ENCODE measurements at regions not wholly inside any gene's neighbourhood (a gene's known extent, or its start where the extent isn't known, plus 50 kb on each side); places are given as distances from the start of the nearest gene placed in this dataset.
"Not testable (repeated sequence)": the region's sequence is repeated elsewhere in the genome, so short reads cannot be mapped to it uniquely, and the experiment has no call there.

DNA sequence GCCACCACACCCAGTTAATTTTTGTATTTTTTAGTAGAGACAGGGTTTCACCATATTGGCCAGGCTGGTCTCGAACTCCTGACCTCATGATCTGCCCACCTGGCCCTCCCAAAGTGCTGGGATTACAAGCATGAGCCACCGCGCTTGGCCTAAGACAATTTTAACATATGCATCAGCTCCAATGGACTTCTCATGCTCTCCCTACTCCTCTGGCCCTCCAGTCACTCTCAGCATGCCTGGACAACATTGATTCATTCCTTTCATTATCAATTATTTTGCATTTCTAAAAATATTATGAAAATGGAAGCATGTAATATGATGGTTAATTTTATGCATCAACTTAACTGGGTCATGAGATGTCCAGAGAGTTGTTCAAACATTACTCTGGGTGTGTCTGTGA, 469.1 kb upstream of the TMEM132C start:
- H3K4me1 Mint-ChIP-seq: no peaks in the 10 kb centered on the region
- ATAC-seq (replicated peaks; ENCODE audit: extremely low read depth, poor library complexity, severe bottlenecking) (no peak), DNase-seq (ENCODE audit: low spot score in 2 of 2) (no peak)
- H3K27me3 Mint-ChIP-seq: no peaks in the 10 kb centered on the region
- H3K9me3 Mint-ChIP-seq: no peaks in the 10 kb centered on the region
- H3K27ac Mint-ChIP-seq (ENCODE audit: low read depth): no peak overlapping the region
- no peaks in the 10 kb centered on the region for H3K36me3 Mint-ChIP-seq (ENCODE audit: insufficient read depth)
- H3K4me3 Mint-ChIP-seq: no peak overlapping the region

DNA sequence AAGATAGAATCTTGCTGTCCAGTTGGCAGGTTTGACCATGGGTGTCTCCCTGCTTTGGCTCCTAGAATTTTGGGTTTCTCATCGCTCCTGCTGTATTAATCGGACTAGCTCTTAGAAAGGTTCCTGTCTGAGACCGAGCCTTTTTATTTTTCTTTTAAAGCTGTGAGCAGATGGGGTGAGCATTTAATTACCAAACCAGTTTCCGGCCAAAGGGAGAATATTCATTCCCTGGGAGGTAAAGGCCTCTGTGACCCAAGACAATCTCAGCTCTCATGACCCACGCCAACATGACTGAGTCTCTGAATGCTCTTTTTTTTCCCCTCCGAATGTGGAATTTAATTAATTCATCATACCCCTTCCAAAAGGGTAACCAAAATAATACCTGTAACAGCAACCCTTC, 464.7 kb upstream of the TMEM132C start:
- H3K27me3 Mint-ChIP-seq: no peaks in the 10 kb centered on the region
- H3K9me3 Mint-ChIP-seq: no peaks in the 10 kb centered on the region
- H3K4me1 Mint-ChIP-seq: no peaks in the 10 kb centered on the region
- ATAC-seq (replicated peaks; ENCODE audit: extremely low read depth, poor library complexity, severe bottlenecking) (no peak), DNase-seq (ENCODE audit: low spot score in 2 of 2) (no peak)
- no peak overlapping the region for H3K4me3 Mint-ChIP-seq
- no peaks in the 10 kb centered on the region for H3K36me3 Mint-ChIP-seq (ENCODE audit: insufficient read depth)
- no peak overlapping the region for H3K27ac Mint-ChIP-seq (ENCODE audit: low read depth)

- DNase-seq (ENCODE audit: low spot score in 2 of 2) (no peak), ATAC-seq (replicated peaks; ENCODE audit: extremely low read depth, poor library complexity, severe bottlenecking) (no peak)
- Mint-ChIP-seq H3K27me3 (no peaks in the 10 kb centered on the region), H3K4me3 (no peak overlapping the region), H3K27ac (ENCODE audit: low read depth) (no peak overlapping the region), H3K4me1 (no peaks in the 10 kb centered on the region), H3K9me3 (no peaks in the 10 kb centered on the region), H3K36me3 (ENCODE audit: insufficient read depth) (no peaks in the 10 kb centered on the region)
Measured at GRCh38 chr12:127803545-127803944, 463.4 kb upstream of the TMEM132C start.

GRCh38 chr12:127809275-127809674, 457.7 kb upstream of the TMEM132C start:
- Mint-ChIP-seq H3K4me1 (no peaks in the 10 kb centered on the region), H3K36me3 (ENCODE audit: insufficient read depth) (peaks cover 2% of the 10 kb centered on the region), H3K4me3 (no peak overlapping the region), H3K27ac (ENCODE audit: low read depth) (no peak overlapping the region), H3K9me3 (peaks cover 14% of the 10 kb centered on the region), H3K27me3 (no peaks in the 10 kb centered on the region)
- ATAC-seq (replicated peaks; ENCODE audit: extremely low read depth, poor library complexity, severe bottlenecking) (no peak), DNase-seq (ENCODE audit: low spot score in 2 of 2) (no peak)

DNA sequence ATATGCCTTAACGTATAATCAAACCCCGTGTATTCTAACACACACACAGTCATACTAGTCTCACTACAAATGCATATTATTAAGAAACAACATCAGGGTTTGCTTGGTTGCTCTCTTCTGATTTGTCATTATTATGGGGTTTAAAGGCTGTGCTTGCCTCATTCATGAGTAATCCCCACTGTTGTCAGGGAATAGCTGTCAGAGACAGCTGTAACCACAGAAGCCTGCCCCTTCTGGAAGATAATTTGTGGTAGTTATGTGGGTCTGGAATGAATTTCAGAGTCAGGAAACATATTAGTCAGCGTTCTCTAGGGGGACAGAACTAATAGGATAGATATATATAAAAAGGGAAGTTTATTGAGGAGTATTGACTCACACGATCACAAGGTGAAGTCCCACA, 456.9 kb upstream of the TMEM132C start:
- Mint-ChIP-seq H3K27ac (ENCODE audit: low read depth) (no peak overlapping the region), H3K36me3 (ENCODE audit: insufficient read depth) (peaks cover 2% of the 10 kb centered on the region), H3K4me3 (no peak overlapping the region), H3K4me1 (no peaks in the 10 kb centered on the region), H3K9me3 (peaks cover 14% of the 10 kb centered on the region), H3K27me3 (no peaks in the 10 kb centered on the region)
- ATAC-seq (replicated peaks; ENCODE audit: extremely low read depth, poor library complexity, severe bottlenecking): no peak
- DNase-seq (ENCODE audit: low spot score in 2 of 2): no peak

- not testable (repeated sequence) for H3K27me3 Mint-ChIP-seq; H3K36me3 Mint-ChIP-seq (ENCODE audit: insufficient read depth)
Measured at GRCh38 chr12:127810459-127810858, 456.5 kb upstream of the TMEM132C start.

GRCh38 chr12:127811988-127812387, 455.0 kb upstream of the TMEM132C start:
- Mint-ChIP-seq H3K27ac (ENCODE audit: low read depth) (no peak overlapping the region), H3K27me3 (no peaks in the 10 kb centered on the region), H3K36me3 (ENCODE audit: insufficient read depth) (peaks cover 2% of the 10 kb centered on the region), H3K9me3 (peaks cover 14% of the 10 kb centered on the region), H3K4me3 (no peak overlapping the region), H3K4me1 (no peaks in the 10 kb centered on the region)
- ATAC-seq (replicated peaks; ENCODE audit: extremely low read depth, poor library complexity, severe bottlenecking) (no peak), DNase-seq (ENCODE audit: low spot score in 2 of 2) (no peak)

More at GRCh38 chr12:127810459-127810858, 456.5 kb upstream of the TMEM132C start:
- not testable (repeated sequence) for H3K27ac Mint-ChIP-seq (ENCODE audit: low read depth); H3K4me1 Mint-ChIP-seq; H3K4me3 Mint-ChIP-seq; DNase-seq (ENCODE audit: low spot score in 2 of 2); ATAC-seq (replicated peaks; ENCODE audit: extremely low read depth, poor library complexity, severe bottlenecking)
- peaks cover 14% of the 10 kb centered on the region for H3K9me3 Mint-ChIP-seq

GRCh38 chr12:127813147-127813546, 453.8 kb upstream of the TMEM132C start:
- ATAC-seq (replicated peaks; ENCODE audit: extremely low read depth, poor library complexity, severe bottlenecking) (no peak), DNase-seq (ENCODE audit: low spot score in 2 of 2) (no peak)
- Mint-ChIP-seq H3K27me3 (no peaks in the 10 kb centered on the region), H3K4me3 (no peak overlapping the region), H3K36me3 (ENCODE audit: insufficient read depth) (peaks cover 2% of the 10 kb centered on the region), H3K9me3 (peaks cover 14% of the 10 kb centered on the region), H3K27ac (ENCODE audit: low read depth) (no peak overlapping the region), H3K4me1 (no peaks in the 10 kb centered on the region)

GRCh38 chr12:127819056-127819455, 447.9 kb upstream of the TMEM132C start:
- DNase-seq (ENCODE audit: low spot score in 2 of 2): no peak
- Mint-ChIP-seq H3K27me3 (no peaks in the 10 kb centered on the region), H3K4me1 (no peaks in the 10 kb centered on the region), H3K9me3 (peaks cover 3% of the 10 kb centered on the region), H3K27ac (ENCODE audit: low read depth) (no peak overlapping the region), H3K36me3 (ENCODE audit: insufficient read depth) (no peaks in the 10 kb centered on the region), H3K4me3 (no peak overlapping the region)
- ATAC-seq (replicated peaks; ENCODE audit: extremely low read depth, poor library complexity, severe bottlenecking): no peak

DNA sequence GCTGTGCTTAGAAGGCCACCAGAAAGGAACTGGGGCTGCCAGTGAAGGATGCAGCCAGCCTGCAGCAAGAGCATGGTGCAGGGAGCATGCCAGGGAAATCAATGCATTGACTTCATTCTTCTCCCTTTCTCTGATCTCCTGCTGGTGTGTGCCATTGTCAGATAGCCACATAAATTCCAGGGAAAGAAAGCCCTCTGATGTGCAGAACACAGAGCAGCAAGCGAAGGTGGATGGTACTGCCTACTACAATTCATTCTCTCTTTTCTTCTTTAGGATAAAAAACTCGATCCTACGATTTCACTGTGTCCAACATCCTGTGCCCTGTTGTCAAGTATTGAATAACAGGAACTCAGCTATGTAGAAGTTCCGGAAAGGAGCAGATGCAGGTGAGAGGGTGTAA, 446.7 kb upstream of the TMEM132C start:
- H3K27me3 Mint-ChIP-seq: no peaks in the 10 kb centered on the region
- peaks cover 15% of the 10 kb centered on the region for H3K9me3 Mint-ChIP-seq
- H3K4me3 Mint-ChIP-seq: no peak overlapping the region

DNA sequence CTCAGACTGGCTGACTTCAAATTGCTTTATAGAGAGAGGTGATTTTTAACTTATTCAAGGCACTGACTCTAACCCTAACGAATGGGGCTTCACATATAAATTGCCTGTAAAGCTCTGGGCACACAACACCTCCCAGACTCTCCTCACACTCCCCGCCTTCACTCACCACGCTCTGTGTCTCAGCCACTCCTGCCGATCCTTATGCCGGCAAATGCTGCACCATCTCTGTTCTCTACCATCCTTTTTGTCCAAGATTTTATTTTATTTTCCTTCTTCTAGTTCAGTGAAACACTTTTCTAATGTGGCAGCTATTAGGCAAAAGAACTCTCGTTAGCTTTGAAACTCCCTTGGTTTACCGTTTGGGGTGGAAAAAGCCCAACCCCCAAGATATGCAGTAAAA, 446.1 kb upstream of the TMEM132C start:
- H3K27ac Mint-ChIP-seq (ENCODE audit: low read depth): no peak overlapping the region
- H3K4me3 Mint-ChIP-seq: no peak overlapping the region
- no peaks in the 10 kb centered on the region for H3K36me3 Mint-ChIP-seq (ENCODE audit: insufficient read depth)
- ATAC-seq (replicated peaks; ENCODE audit: extremely low read depth, poor library complexity, severe bottlenecking) (no peak), DNase-seq (ENCODE audit: low spot score in 2 of 2) (no peak)
- H3K27me3 Mint-ChIP-seq: no peaks in the 10 kb centered on the region
- H3K9me3 Mint-ChIP-seq: peaks cover 19% of the 10 kb centered on the region
- no peaks in the 10 kb centered on the region for H3K4me1 Mint-ChIP-seq

More for the DNA sequence above, 446.7 kb upstream of the TMEM132C start:
- Mint-ChIP-seq H3K36me3 (ENCODE audit: insufficient read depth) (no peaks in the 10 kb centered on the region), H3K27ac (ENCODE audit: low read depth) (no peak overlapping the region), H3K4me1 (no peaks in the 10 kb centered on the region)
- DNase-seq (ENCODE audit: low spot score in 2 of 2): no peak
- no peak for ATAC-seq (replicated peaks; ENCODE audit: extremely low read depth, poor library complexity, severe bottlenecking)

DNA sequence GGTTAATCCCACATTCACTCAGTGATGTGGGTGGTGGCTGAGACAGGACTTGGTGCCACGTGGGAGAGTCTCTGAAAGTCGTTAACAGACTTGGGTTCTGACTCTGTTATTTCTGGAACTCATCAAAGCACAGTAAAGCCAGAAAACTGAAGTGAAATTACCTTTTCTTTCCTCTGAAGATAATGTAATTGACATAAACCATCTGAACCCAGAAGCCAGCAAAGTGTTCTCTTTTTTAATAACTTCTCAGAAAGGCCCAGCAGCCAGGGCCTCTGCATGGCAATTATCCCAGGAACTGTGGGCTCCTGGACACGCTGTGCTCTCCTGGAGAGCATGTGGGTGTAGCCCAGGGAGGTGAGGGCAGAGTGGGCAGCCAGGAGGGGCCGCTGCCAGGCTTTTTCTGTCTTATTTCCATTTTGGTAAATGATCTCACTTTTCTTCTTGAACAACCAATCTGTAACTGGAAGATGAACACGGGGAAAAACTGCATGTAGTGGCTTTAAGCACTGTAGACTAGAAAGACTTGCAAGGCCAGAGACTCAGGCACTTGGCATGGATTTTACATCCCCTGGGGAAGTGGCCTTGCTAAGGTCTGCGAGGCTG, 444.1 kb upstream of the TMEM132C start:
- no peaks in the 10 kb centered on the region for H3K36me3 Mint-ChIP-seq (ENCODE audit: insufficient read depth)
- H3K27me3 Mint-ChIP-seq: no peaks in the 10 kb centered on the region
- H3K4me1 Mint-ChIP-seq: no peaks in the 10 kb centered on the region
- ATAC-seq (replicated peaks; ENCODE audit: extremely low read depth, poor library complexity, severe bottlenecking) (no peak), DNase-seq (ENCODE audit: low spot score in 2 of 2) (no peak)
- no peak overlapping the region for H3K4me3 Mint-ChIP-seq
- H3K9me3 Mint-ChIP-seq: peaks cover 19% of the 10 kb centered on the region
- H3K27ac Mint-ChIP-seq (ENCODE audit: low read depth): no peak overlapping the region

DNA sequence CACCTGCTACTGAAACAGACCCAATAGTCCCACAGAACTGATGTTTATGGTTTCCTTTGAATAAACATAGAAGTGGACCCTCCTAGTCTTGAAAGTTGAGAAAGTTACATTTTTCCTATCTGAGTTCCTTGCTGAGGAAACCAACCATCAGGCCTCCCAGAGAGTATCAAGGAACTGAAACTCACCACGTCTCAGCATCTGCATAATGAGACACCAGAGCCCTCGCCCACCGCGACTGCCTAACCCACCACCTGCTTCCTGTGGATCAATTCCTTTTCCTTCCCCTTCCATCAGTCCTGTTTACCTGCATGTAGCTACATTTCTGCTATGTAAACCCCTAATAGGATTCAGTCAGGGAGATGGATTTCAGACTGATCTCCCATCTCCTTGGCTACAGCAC, 443.2 kb upstream of the TMEM132C start:
- no peaks in the 10 kb centered on the region for H3K27me3 Mint-ChIP-seq
- H3K4me1 Mint-ChIP-seq: no peaks in the 10 kb centered on the region
- ATAC-seq (replicated peaks; ENCODE audit: extremely low read depth, poor library complexity, severe bottlenecking) (no peak), DNase-seq (ENCODE audit: low spot score in 2 of 2) (no peak)
- H3K36me3 Mint-ChIP-seq (ENCODE audit: insufficient read depth): no peaks in the 10 kb centered on the region
- peaks cover 19% of the 10 kb centered on the region for H3K9me3 Mint-ChIP-seq
- H3K27ac Mint-ChIP-seq (ENCODE audit: low read depth): no peak overlapping the region
- H3K4me3 Mint-ChIP-seq: no peak overlapping the region
